SH-SY5Y (cell line): ENCODE measurements at regions not wholly inside any gene's neighbourhood (a gene's known extent, or its start where the extent isn't known, plus 50 kb on each side); places are given as distances from the start of the nearest gene placed in this dataset.

ENCODE experiments used
- GATA2 ChIP-seq: IDR thresholded peaks from 2 replicates; pipeline ENCODE4 v1.6.1; 2011; ENCODE audit warnings: mild to moderate bottlenecking, low read depth, low read length
- GATA3 ChIP-seq: IDR thresholded peaks from 2 replicates; pipeline ENCODE4 v1.6.1; 2011; ENCODE audit warnings: low read depth, mild to moderate bottlenecking, low read length, moderate library complexity

GRCh38 chr2:129907256-129907998 lies 72.0 kb upstream of the RAB6C start:
- no peak for TF ChIP-seq GATA2
- TF ChIP-seq GATA3 = no peak
